ENCODE measurements at regions not wholly inside any gene's neighbourhood (a gene's known extent, or its start where the extent isn't known, plus 50 kb on each side); places are given as distances from the start of the nearest gene placed in this dataset.

DNA sequence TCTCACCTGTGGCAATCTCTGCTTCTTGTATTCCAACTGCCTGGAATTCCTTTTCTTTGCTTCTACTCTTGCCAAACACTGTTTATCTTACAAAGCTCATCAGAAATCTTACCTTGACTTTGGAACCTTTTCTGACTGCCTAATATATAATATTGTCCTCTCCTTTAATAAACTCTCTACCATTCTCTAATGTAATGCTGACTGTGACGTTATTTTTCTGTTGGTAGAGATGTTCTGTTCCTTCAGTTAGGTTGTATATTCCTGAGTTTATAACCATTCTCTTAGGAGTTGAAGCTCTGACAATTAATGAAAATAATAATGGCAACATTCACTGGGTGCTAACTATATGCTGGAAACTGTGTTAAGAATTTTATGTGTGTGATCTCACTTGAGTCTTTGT lies 188.8 kb upstream of the ATP10B start:
- no peaks in the 10 kb centered on the region for H3K4me1 ChIP-seq (ENCODE audit: control insufficient read depth, extremely low read depth, insufficient read depth, low read length)
- no peak overlapping the region for H2AFZ ChIP-seq (ENCODE audit: control insufficient read depth, low read length)
- no peaks in the 10 kb centered on the region for H3K9me3 ChIP-seq (ENCODE audit: control insufficient read depth, low read depth, low read length)
- H3K4me2 ChIP-seq (ENCODE audit: control insufficient read depth, extremely low read depth, insufficient read depth, low read depth, low read length): no peak overlapping the region
- H3K79me2 ChIP-seq (ENCODE audit: control insufficient read depth, insufficient read depth, low read length): no peaks in the 10 kb centered on the region
- H4K20me1 ChIP-seq (ENCODE audit: control insufficient read depth, extremely low read depth, insufficient read depth, low read length): no peaks in the 10 kb centered on the region
- no peak for FAIRE-seq
- dilution Hi-C loops (cut with MboI; ENCODE audit: extremely low pct_ligation_motif_present, low sequenced_read_pairs): no loop called here
- no peaks in the 10 kb centered on the region for H3K27me3 ChIP-seq (ENCODE audit: control insufficient read depth, extremely low read depth, insufficient read depth, low read length)
- no peak overlapping the region for H3K27ac ChIP-seq (ENCODE audit: control insufficient read depth, insufficient read depth, low read length)
- no peak for TF ChIP-seq EZH2 (IDR thresholded peaks at IDR 0.05; ENCODE audit: low read length)
- TF ChIP-seq, protein P1, sequence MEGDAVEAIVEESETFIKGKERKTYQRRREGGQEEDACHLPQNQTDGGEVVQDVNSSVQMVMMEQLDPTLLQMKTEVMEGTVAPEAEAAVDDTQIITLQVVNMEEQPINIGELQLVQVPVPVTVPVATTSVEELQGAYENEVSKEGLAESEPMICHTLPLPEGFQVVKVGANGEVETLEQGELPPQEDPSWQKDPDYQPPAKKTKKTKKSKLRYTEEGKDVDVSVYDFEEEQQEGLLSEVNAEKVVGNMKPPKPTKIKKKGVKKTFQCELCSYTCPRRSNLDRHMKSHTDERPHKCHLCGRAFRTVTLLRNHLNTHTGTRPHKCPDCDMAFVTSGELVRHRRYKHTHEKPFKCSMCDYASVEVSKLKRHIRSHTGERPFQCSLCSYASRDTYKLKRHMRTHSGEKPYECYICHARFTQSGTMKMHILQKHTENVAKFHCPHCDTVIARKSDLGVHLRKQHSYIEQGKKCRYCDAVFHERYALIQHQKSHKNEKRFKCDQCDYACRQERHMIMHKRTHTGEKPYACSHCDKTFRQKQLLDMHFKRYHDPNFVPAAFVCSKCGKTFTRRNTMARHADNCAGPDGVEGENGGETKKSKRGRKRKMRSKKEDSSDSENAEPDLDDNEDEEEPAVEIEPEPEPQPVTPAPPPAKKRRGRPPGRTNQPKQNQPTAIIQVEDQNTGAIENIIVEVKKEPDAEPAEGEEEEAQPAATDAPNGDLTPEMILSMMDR (optimal IDR thresholded peaks at IDR 0.05 in 1 of 3, IDR thresholded peaks at IDR 0.05 in 1 of 3, conservative IDR thresholded peaks at IDR 0.05 in 1 of 3; ENCODE audit: extremely low read depth in 1 of 3, insufficient read depth in 2 of 3, low read length in 3 of 3): no peak
- H3K9ac ChIP-seq (ENCODE audit: control insufficient read depth, extremely low read depth, insufficient read depth, low read length): no peak overlapping the region
- no peaks in the 10 kb centered on the region for H3K9me1 ChIP-seq (ENCODE audit: control insufficient read depth, extremely low read depth, insufficient read depth, low read length)
- H3K36me3 ChIP-seq (ENCODE audit: control insufficient read depth in 2 of 2, extremely low read depth in 1 of 2, insufficient read depth in 2 of 2, low read length in 2 of 2): no peaks in the 10 kb centered on the region
- DNase-seq (ENCODE audit: low read depth, low spot score): no peak
- no peak overlapping the region for H3K4me3 ChIP-seq (ENCODE audit: control insufficient read depth in 2 of 3, extremely low read depth in 1 of 3, insufficient read depth in 2 of 3, low read depth in 1 of 3, low read length in 3 of 3)

DNA sequence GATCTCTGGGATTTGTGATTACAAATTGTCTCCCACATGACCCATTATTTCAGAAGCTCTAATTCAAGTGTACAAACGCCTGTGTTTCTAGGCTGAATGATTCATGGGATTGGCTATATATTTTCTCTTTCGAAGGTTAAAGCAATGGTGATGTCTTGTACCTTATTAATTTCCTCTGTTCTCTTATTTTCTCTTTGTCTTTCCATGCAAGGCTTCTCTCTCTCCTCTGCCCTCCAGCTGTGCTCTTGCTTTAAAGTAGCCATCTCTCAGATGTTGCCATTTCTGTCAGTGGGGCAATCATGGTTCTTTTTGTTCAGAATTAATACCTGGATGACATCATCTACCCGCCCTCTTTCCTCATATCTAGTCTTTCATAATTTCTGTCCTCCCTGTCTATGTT lies 184.3 kb upstream of the ATP10B start:
- no peaks in the 10 kb centered on the region for H3K9me1 ChIP-seq (ENCODE audit: control insufficient read depth, extremely low read depth, insufficient read depth, low read length)
- no peaks in the 10 kb centered on the region for H4K20me1 ChIP-seq (ENCODE audit: control insufficient read depth, extremely low read depth, insufficient read depth, low read length)
- no peak overlapping the region for H3K4me3 ChIP-seq (ENCODE audit: control insufficient read depth in 2 of 3, extremely low read depth in 1 of 3, insufficient read depth in 2 of 3, low read depth in 1 of 3, low read length in 3 of 3)
- no peak overlapping the region for H3K9ac ChIP-seq (ENCODE audit: control insufficient read depth, extremely low read depth, insufficient read depth, low read length)
- no peak for FAIRE-seq
- dilution Hi-C loops (cut with MboI; ENCODE audit: extremely low pct_ligation_motif_present, low sequenced_read_pairs): no loop called here
- H3K79me2 ChIP-seq (ENCODE audit: control insufficient read depth, insufficient read depth, low read length): no peaks in the 10 kb centered on the region
- H3K9me3 ChIP-seq (ENCODE audit: control insufficient read depth, low read depth, low read length): no peaks in the 10 kb centered on the region
- TF ChIP-seq, protein P1 (optimal IDR thresholded peaks at IDR 0.05 in 1 of 3, IDR thresholded peaks at IDR 0.05 in 1 of 3, conservative IDR thresholded peaks at IDR 0.05 in 1 of 3; ENCODE audit: extremely low read depth in 1 of 3, insufficient read depth in 2 of 3, low read length in 3 of 3): no peak
- no peak for TF ChIP-seq EZH2 (IDR thresholded peaks at IDR 0.05; ENCODE audit: low read length)
- no peaks in the 10 kb centered on the region for H3K4me1 ChIP-seq (ENCODE audit: control insufficient read depth, extremely low read depth, insufficient read depth, low read length)
- no peaks in the 10 kb centered on the region for H3K27me3 ChIP-seq (ENCODE audit: control insufficient read depth, extremely low read depth, insufficient read depth, low read length)
- no peak overlapping the region for H3K4me2 ChIP-seq (ENCODE audit: control insufficient read depth, extremely low read depth, insufficient read depth, low read depth, low read length)
- no peak for DNase-seq (ENCODE audit: low read depth, low spot score)
- H3K27ac ChIP-seq (ENCODE audit: control insufficient read depth, insufficient read depth, low read length): no peak overlapping the region
- no peaks in the 10 kb centered on the region for H3K36me3 ChIP-seq (ENCODE audit: control insufficient read depth in 2 of 2, extremely low read depth in 1 of 2, insufficient read depth in 2 of 2, low read length in 2 of 2)
- H2AFZ ChIP-seq (ENCODE audit: control insufficient read depth, low read length): no peak overlapping the region

All from keratinocyte (primary cell).